Duodenal mucosa (tissue), 2 donors: ENCODE measurements at regions not wholly inside any gene's neighbourhood (a gene's known extent, or its start where the extent isn't known, plus 50 kb on each side); places are given as distances from the start of the nearest gene placed in this dataset.

Source experiments
- H3K27ac ChIP-seq: one replicate; pipeline ENCODE4 v1.7.0; 2013; ENCODE audit warnings: low read depth, low read length
- H3K27me3 ChIP-seq, 2 donors: one replicate each; pipeline ENCODE4 v1.7.0; 2013; ENCODE audit warnings: low read length in 2 of 2, control low read depth in 1 of 2; ENCODE audit not compliant: insufficient read depth in 2 of 2, control insufficient read depth in 1 of 2
- H3K36me3 ChIP-seq, 2 donors: one replicate each; pipeline ENCODE4 v1.7.0; 2013; ENCODE audit warnings: low read length in 2 of 2, control low read depth in 1 of 2; ENCODE audit not compliant: insufficient read depth in 2 of 2, control insufficient read depth in 1 of 2
- H3K4me1 ChIP-seq, 2 donors: one replicate each; pipeline ENCODE4 v1.7.0; 2013; ENCODE audit warnings: low read length in 2 of 2, control low read depth in 1 of 2; ENCODE audit not compliant: insufficient read depth in 2 of 2, control insufficient read depth in 1 of 2
- H3K4me3 ChIP-seq, 2 donors: one replicate each; pipeline ENCODE4 v1.7.0; 2013; ENCODE audit warnings: low read length in 2 of 2, low read depth in 1 of 2
- H3K9ac ChIP-seq, 2 donors: one replicate each; pipeline ENCODE4 v1.7.0; 2013; ENCODE audit warnings: low read length in 2 of 2, low read depth in 1 of 2
- H3K9me3 ChIP-seq, 2 donors: one replicate each; pipeline ENCODE4 v1.7.0; 2013; ENCODE audit warnings: low read length in 2 of 2, control low read depth in 1 of 2; ENCODE audit not compliant: control insufficient read depth in 1 of 2

DNA sequence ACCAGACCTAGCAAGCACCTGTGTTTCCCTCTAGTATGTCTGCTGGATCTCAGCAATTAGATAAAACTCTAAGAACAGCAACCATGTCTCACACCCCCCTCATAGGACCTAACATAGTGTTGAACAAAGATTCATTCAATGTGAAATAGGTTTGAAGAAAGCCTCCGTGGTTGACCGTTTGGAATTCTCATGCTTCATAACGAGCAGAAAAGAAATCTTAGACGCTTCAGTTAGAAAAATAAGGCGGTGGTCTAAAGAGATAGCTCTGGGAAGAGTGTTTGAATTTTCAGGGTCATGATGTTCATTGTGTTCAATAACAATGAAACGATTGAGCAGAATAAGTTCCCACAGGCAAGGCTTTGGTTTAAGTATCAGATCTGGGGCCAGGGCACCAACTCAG is 332.9 kb downstream of the COG6 start:
- Histone ChIP-seq H3K4me3 (no peak overlapping the region), H3K9me3 (no peaks in the 10 kb centered on the region), H3K9ac (no peak overlapping the region), H3K36me3 (no peaks in the 10 kb centered on the region), H3K27me3 (no peaks in the 10 kb centered on the region), H3K4me1 (no peaks in the 10 kb centered on the region), H3K27ac (no peak overlapping the region)

DNA sequence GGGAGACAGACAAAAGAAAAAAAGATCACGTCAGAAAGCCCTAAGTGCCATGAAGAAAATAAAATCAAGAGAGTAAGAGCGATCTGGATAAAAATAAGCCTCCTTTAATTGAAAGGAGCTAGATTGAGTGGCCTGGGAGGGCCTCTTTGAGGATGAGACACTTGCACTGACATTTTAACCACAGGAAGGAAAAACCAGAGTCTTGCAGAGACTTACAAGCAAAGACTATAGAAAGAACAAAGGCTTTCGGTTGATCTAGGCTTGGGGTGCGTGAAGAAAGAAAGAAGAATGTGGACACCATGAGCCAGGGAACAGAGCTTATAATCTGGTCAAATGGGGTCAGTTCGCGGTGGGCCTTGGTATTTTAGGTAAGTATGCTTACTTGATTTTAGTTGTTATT is 342.7 kb downstream of the COG6 start:
- no peaks in the 10 kb centered on the region for H3K4me1 ChIP-seq
- H3K4me3 ChIP-seq = no peak overlapping the region
- no peaks in the 10 kb centered on the region for H3K9me3 ChIP-seq
- H3K9ac ChIP-seq = no peak overlapping the region
- no peak overlapping the region for H3K27ac ChIP-seq
- no peaks in the 10 kb centered on the region for H3K36me3 ChIP-seq
- no peaks in the 10 kb centered on the region for H3K27me3 ChIP-seq

DNA sequence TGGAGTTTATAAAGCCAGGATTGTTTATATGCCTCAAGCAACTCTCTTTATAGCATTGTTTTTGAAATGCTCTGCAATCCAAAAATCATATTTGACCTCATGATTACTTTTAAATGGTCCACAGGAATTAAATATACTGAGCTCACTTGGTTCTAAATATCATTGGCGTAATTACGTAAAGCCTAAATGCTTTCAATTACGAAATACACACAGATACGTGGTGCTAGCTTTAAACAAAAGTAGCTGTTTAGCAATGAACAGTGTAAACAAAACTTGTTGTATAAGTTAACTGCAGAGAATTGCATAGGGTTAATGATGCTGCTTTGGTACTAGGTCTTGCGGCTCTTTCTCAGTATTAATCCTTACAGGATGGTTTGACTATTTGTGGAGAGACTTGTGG is 346.6 kb downstream of the COG6 start:
- Histone ChIP-seq H3K36me3 (no peaks in the 10 kb centered on the region), H3K4me1 (no peaks in the 10 kb centered on the region), H3K9me3 (no peaks in the 10 kb centered on the region), H3K4me3 (no peak overlapping the region), H3K9ac (no peak overlapping the region), H3K27ac (no peak overlapping the region), H3K27me3 (no peaks in the 10 kb centered on the region)

DNA sequence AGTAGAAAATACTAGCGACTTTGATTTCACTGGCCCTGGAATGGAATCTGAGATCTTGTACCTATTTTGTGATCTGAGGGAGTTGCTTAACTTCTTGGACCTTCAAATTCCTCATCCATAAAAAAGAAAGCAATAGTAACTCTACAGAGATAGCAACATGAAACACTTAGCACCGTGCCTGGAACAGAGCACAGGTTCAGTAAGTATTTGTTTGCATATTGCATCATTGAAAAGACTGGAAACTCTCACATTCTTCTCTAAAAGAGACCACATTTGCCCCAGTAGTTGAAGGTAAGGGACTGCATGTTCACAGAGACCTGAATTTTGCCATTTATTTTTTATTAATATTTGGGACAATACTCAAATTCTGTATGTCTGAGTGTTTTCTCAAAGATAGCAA is 358.1 kb downstream of the COG6 start:
- H3K9me3 ChIP-seq = no peaks in the 10 kb centered on the region
- no peaks in the 10 kb centered on the region for H3K36me3 ChIP-seq
- H3K9ac ChIP-seq = no peak overlapping the region
- no peak overlapping the region for H3K27ac ChIP-seq
- H3K4me1 ChIP-seq = no peaks in the 10 kb centered on the region
- H3K27me3 ChIP-seq = no peaks in the 10 kb centered on the region
- H3K4me3 ChIP-seq = no peak overlapping the region

DNA sequence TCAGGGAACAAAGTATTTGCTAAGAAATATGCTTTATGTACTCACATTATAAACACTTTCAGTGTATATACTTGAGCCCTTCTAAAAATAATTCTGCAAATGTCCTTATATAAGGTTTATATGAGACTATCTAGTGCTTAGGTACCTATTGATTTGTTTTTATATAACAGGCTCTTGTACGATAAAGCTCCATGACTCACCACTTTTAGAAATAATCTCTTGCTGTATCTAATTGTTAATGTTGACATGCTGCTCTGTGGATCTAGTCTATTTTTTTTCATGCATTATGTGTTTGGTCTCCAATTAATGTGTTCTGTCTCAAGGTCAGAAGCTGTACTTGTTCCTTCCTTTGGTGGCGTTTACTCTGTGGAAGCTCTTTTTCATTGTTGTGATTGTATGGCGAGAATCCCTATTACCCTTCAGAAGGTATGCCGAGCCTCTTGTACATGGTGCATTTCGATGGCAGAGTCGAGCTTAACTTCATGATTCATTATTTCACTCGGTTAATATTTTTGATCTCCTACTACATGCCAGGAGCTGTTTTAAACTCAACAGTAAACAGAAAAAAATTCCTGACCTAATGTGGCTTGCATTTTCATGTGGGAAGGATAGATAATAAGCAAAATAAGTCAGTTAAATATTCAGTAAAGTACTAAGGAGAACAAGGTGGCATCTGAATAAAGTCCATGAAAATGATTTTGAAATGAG is 361.6 kb downstream of the COG6 start:
- no peak overlapping the region for H3K27ac ChIP-seq

DNA sequence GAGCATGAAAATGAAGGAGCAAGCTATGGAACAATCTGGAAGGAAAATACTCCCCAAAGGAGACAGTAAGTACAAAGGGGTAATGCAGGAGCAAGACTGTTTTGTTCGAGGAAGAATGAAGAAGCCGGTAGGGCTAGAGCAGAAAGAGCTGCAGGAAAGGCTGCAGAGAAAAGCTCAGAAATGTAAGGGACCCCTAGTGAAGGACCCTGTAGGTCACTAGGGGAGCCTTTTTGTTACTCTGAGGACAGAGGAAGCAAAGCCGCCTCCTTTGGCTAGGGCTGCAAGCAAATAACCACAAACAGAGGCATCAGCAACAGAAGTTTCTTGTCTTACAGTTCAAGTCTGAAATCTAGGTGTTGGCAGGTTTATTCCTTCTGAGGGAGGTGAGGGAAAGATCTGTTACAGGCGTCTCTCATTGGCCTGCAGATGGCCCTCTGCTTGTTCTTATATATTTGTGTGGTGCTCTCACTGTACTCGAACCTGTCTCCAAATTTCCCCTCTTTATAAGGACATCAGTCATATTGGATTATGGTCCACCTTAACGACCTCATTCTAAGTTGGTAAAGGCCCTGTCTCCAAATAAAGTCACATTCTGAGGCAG is 362.3 kb downstream of the COG6 start:
- Histone ChIP-seq H3K27ac (no peak overlapping the region), H3K9me3 (no peaks in the 10 kb centered on the region), H3K4me1 (no peaks in the 10 kb centered on the region), H3K36me3 (no peaks in the 10 kb centered on the region), H3K4me3 (no peak overlapping the region), H3K27me3 (no peaks in the 10 kb centered on the region), H3K9ac (no peak overlapping the region)

More for the DNA sequence above, 361.6 kb downstream of the COG6 start:
- Histone ChIP-seq H3K9ac (no peak overlapping the region), H3K36me3 (no peaks in the 10 kb centered on the region), H3K27me3 (no peaks in the 10 kb centered on the region), H3K4me1 (no peaks in the 10 kb centered on the region), H3K4me3 (no peak overlapping the region), H3K9me3 (no peaks in the 10 kb centered on the region)

DNA sequence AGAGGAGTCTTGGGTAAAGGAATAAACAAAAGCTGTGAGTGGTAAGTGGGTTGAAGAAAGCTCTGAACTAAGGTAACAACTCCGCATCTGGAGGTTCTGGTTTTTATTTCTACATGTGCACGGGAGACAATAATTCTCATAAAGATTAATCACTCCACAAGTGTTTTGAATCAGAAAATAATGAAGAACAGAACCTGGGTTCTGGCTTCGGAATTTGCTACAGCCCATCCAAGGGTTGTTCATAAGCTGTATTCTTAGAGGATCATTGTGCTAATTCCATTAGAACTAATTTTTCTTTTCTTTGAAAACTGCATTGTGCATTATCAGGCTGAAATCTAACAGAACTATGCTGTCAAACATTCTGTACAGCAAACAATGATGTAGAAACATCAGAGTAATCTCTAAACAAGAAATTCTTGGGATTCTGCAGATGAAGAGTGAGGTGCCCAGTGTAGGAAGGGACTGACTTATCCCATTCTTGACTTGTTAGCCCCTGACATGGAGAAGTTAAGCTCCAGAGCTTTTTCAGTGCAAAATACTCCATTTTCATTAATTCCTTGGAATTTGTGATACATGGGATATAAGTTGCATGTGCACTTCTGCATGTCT is 368.2 kb downstream of the COG6 start:
- no peak overlapping the region for H3K4me3 ChIP-seq
- H3K27me3 ChIP-seq = peaks cover 3 to 4% of the 10 kb centered on the region in 2 donors
- no peaks in the 10 kb centered on the region for H3K36me3 ChIP-seq
- H3K9ac ChIP-seq = no peak overlapping the region
- no peaks in the 10 kb centered on the region for H3K4me1 ChIP-seq
- no peaks in the 10 kb centered on the region for H3K9me3 ChIP-seq
- no peak overlapping the region for H3K27ac ChIP-seq

DNA sequence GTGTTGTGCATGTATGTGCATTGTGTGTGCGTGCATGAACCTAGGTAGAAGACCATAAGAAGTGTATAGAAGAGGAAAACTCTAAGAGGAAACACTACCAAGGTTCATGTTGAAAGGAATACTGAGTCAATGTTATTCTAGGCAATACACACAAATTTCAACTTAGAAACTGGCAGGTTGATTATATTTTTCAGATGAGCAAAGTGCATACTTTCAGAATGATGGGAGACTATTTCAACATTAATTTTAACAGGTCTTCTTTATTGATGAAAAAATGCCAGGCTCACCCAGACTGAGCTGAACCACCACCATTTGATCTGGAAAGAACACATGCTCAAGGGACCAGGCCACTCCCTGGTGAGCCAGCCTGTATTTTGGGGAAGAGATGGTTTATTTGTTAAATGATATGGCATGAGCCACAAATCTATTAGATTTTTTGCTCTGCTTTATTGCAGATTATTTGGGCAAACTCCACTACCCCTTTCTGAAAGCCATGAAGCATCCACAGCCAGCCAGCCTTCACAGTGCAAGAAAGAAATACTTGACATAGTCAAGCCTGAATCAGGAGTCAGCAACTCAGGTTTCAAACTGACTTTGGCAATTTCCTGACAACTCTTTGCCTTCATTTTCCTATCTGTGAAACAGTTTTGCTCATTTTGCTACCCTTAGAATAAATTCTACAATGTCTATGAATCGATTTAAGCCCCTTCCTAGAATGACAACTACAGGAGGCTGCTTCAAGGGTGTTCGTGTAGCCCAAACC is 368.9 kb downstream of the COG6 start:
- Histone ChIP-seq H3K27me3 (peaks cover 3 to 4% of the 10 kb centered on the region in 2 donors), H3K9ac (no peak overlapping the region), H3K36me3 (no peaks in the 10 kb centered on the region)

DNA sequence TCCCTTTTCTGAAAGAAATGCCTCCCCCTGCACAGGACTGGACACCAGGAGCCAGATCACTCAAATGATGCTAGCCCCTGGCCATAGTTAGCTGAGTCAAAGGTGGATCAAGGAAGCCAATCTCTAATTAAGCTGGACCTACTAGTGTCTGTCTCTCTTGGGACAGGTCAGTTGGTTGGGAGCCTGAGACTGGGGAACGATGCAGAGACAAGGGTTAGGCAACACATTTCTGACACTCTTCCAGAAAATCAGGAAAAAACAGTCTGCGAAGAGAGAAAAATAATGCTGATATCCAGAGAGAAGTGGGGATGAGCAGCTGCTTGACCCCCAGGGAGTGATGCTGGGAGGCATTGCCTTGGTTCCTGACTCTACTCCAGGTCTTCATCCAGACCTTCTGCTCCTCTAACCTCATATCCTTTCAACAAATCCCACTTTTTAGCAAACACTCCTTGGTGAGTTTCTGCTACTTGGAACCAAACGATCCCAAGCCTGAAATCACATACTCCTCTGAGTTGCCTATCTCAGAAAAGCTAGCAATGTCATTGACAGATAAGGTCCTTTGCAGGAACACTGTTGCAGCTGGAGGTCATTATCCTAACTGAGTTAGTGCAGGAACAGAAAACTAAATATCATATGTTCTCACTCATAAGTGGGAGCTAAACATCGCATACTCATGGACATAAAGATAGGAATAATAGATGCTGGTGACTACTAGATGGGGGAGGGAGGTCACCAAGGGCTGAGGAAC is 369.7 kb downstream of the COG6 start:
- Histone ChIP-seq H3K4me3 (no peak overlapping the region), H3K36me3 (no peaks in the 10 kb centered on the region), H3K9ac (no peak overlapping the region), H3K9me3 (no peaks in the 10 kb centered on the region), H3K27me3 (peaks cover 3 to 4% of the 10 kb centered on the region in 2 donors), H3K27ac (no peak overlapping the region), H3K4me1 (no peaks in the 10 kb centered on the region)

More for the DNA sequence above, 368.9 kb downstream of the COG6 start:
- no peaks in the 10 kb centered on the region for H3K4me1 ChIP-seq
- H3K4me3 ChIP-seq = no peak overlapping the region
- H3K27ac ChIP-seq = no peak overlapping the region
- H3K9me3 ChIP-seq = no peaks in the 10 kb centered on the region
